ENCODE measurements at regions not wholly inside any gene's neighbourhood (a gene's known extent, or its start where the extent isn't known, plus 50 kb on each side); places are given as distances from the start of the nearest gene placed in this dataset.

DNA sequence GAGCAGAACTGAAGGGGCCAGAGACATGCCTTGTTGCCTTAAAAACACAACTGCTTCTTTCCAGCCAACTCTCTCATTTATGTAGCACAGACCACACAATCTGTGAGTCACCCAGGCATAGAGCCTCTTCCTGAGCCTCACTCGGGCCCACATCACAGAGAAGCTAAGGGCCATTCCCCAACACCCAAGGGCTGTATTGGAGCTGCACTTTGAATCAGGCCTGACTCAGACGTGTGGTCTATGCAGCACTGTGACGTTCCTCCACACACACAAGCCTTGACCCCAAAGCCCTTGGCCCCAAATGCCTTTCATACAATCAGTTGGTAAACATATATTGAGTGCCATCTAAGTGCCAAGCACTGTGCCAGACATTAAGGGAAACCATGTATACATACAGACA lies 308.9 kb upstream of the DYNLRB2 start:
- H3K4me2 ChIP-seq (ENCODE audit: low read depth, low read length, poor library complexity, severe bottlenecking), result peak overlapping the region; percentile 26
- H3K4me3 ChIP-seq (ENCODE audit: low read length, poor library complexity, severe bottlenecking), result no peak overlapping the region
- no peaks in the 10 kb centered on the region for H3K9me2 ChIP-seq (replicated peaks; ENCODE audit: low read depth, low read length)
- no peak overlapping the region for H3K9ac ChIP-seq (ENCODE audit: low read depth, low read length, poor library complexity, severe bottlenecking)
- H4K20me1 ChIP-seq (ENCODE audit: insufficient read depth, low read length, poor library complexity, severe bottlenecking), result no peaks in the 10 kb centered on the region
- H2AFZ ChIP-seq (ENCODE audit: low read length), result peak overlapping the region; percentile 7; the same call in 1 of the 2 replicates
- H3K36me3 ChIP-seq (ENCODE audit: insufficient read depth, low read length), result no peaks in the 10 kb centered on the region
- 0 out of 2 replicates have a peak, but pooled peaks cover 1% of the 10 kb centered on the region for H3K9me3 ChIP-seq (ENCODE audit: insufficient read depth, low read depth, low read length)
- no peaks in the 10 kb centered on the region for H3K79me2 ChIP-seq (ENCODE audit: insufficient read depth, low read length)
- no peaks in the 10 kb centered on the region for H3K27me3 ChIP-seq (ENCODE audit: insufficient read depth, low read length, poor library complexity, severe bottlenecking)
- TF ChIP-seq, protein P1, sequence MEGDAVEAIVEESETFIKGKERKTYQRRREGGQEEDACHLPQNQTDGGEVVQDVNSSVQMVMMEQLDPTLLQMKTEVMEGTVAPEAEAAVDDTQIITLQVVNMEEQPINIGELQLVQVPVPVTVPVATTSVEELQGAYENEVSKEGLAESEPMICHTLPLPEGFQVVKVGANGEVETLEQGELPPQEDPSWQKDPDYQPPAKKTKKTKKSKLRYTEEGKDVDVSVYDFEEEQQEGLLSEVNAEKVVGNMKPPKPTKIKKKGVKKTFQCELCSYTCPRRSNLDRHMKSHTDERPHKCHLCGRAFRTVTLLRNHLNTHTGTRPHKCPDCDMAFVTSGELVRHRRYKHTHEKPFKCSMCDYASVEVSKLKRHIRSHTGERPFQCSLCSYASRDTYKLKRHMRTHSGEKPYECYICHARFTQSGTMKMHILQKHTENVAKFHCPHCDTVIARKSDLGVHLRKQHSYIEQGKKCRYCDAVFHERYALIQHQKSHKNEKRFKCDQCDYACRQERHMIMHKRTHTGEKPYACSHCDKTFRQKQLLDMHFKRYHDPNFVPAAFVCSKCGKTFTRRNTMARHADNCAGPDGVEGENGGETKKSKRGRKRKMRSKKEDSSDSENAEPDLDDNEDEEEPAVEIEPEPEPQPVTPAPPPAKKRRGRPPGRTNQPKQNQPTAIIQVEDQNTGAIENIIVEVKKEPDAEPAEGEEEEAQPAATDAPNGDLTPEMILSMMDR (conservative IDR thresholded peaks at IDR 0.05; ENCODE audit: low read length), result no peak
- TF ChIP-seq EZH2phosphoT487 (IDR thresholded peaks at IDR 0.05; ENCODE audit: borderline replicate concordance), result no peak
- peaks cover 22% of the 10 kb centered on the region for H3K4me1 ChIP-seq (ENCODE audit: insufficient read depth, low read length, poor library complexity, severe bottlenecking)
- no peaks in the 10 kb centered on the region for H3F3A ChIP-seq (ENCODE audit: low read depth)

GRCh38 chr16:80231121-80231520 lies 309.7 kb upstream of the DYNLRB2 start:
- Histone ChIP-seq H3K27me3 (ENCODE audit: insufficient read depth, low read length, poor library complexity, severe bottlenecking) (no peaks in the 10 kb centered on the region), H3K4me2 (ENCODE audit: low read depth, low read length, poor library complexity, severe bottlenecking) (no peak overlapping the region), H3K36me3 (ENCODE audit: insufficient read depth, low read length) (no peaks in the 10 kb centered on the region), H2AFZ (ENCODE audit: low read length) (no peak overlapping the region), H3K4me1 (ENCODE audit: insufficient read depth, low read length, poor library complexity, severe bottlenecking) (peaks cover 22% of the 10 kb centered on the region), H4K20me1 (ENCODE audit: insufficient read depth, low read length, poor library complexity, severe bottlenecking) (no peaks in the 10 kb centered on the region), H3K9me3 (ENCODE audit: insufficient read depth, low read depth, low read length) (peaks cover 7% of the 10 kb centered on the region; the same call in 1 of the 2 replicates), H3K79me2 (ENCODE audit: insufficient read depth, low read length) (no peaks in the 10 kb centered on the region), H3K9ac (ENCODE audit: low read depth, low read length, poor library complexity, severe bottlenecking) (peak overlapping the region; percentile 26), H3K4me3 (ENCODE audit: low read length, poor library complexity, severe bottlenecking) (no peak overlapping the region), H3F3A (ENCODE audit: low read depth) (no peaks in the 10 kb centered on the region), H3K9me2 (replicated peaks; ENCODE audit: low read depth, low read length) (no peaks in the 10 kb centered on the region)
- TF ChIP-seq, protein P1 (conservative IDR thresholded peaks at IDR 0.05; ENCODE audit: low read length), result no peak
- TF ChIP-seq EZH2phosphoT487 (IDR thresholded peaks at IDR 0.05; ENCODE audit: borderline replicate concordance), result no peak

DNA sequence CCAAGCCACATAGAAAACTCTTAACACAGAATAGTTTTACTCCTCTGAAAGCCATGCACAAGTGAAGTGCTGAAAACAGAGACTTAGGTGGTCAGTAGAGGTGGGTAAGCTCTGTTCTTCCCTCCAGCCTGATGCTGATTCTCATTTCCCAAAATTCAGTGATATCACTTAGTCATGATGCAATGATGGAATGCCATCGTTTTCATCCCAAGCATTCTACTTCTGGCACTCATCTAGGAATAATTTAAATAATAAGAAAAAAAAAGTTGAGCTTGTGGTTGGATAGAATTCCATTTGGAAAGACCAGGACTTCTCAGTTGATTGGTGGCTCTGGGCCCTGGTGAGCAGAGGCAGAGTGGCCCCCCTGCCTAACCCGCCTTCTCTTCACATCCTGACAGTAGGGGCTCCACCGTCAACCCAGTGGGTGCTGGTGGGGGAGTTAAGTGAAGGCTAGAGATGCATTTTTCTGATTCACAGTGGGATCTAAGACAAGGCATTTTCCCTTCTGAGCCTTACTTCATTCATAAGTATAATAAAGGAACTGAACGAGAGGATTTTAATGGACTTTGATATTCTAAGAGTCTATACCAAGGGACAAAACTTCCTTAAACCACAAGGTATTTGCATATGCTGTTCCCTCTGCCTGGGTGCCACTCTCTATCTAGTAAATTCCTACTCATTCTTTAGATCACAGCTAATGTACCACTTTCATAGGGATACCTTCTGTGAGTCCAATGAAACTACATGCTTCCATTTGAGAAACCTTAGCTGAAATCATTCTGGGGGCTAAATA lies 310.3 kb upstream of the DYNLRB2 start:
- Histone ChIP-seq H3K4me1 (ENCODE audit: insufficient read depth, low read length, poor library complexity, severe bottlenecking) (peaks cover 22% of the 10 kb centered on the region), H3K9me2 (replicated peaks; ENCODE audit: low read depth, low read length) (no peaks in the 10 kb centered on the region), H2AFZ (ENCODE audit: low read length) (no peak overlapping the region), H3F3A (ENCODE audit: low read depth) (no peaks in the 10 kb centered on the region), H3K27me3 (ENCODE audit: insufficient read depth, low read length, poor library complexity, severe bottlenecking) (no peaks in the 10 kb centered on the region), H3K4me3 (ENCODE audit: low read length, poor library complexity, severe bottlenecking) (no peak overlapping the region), H3K4me2 (ENCODE audit: low read depth, low read length, poor library complexity, severe bottlenecking) (no peak overlapping the region), H3K79me2 (ENCODE audit: insufficient read depth, low read length) (no peaks in the 10 kb centered on the region), H3K9me3 (ENCODE audit: insufficient read depth, low read depth, low read length) (peaks cover 7% of the 10 kb centered on the region; the same call in 1 of the 2 replicates), H3K9ac (ENCODE audit: low read depth, low read length, poor library complexity, severe bottlenecking) (no peak overlapping the region), H4K20me1 (ENCODE audit: insufficient read depth, low read length, poor library complexity, severe bottlenecking) (no peaks in the 10 kb centered on the region), H3K36me3 (ENCODE audit: insufficient read depth, low read length) (no peaks in the 10 kb centered on the region)
- TF ChIP-seq, protein P1 (conservative IDR thresholded peaks at IDR 0.05; ENCODE audit: low read length), result no peak
- TF ChIP-seq EZH2phosphoT487 (IDR thresholded peaks at IDR 0.05; ENCODE audit: borderline replicate concordance), result no peak
